Osteocyte (in vitro differentiated cells): ENCODE measurements at regions not wholly inside any gene's neighbourhood (a gene's known extent, or its start where the extent isn't known, plus 50 kb on each side); places are given as distances from the start of the nearest gene placed in this dataset.
A peak's percentile ranks its signal among the peaks of the same experiment; 100 is the strongest.

ENCODE experiments used
- DNase-seq: peaks from one replicate; pipeline ENCODE4 v3.0.0; 2021; ENCODE audit warnings: mixed read lengths; ENCODE audit not compliant: unreplicated experiment; ENCODE audit errors: extremely low spot score
- H3K27ac Mint-ChIP-seq: one replicate; pipeline ENCODE4 v1.8.0; 2021; ENCODE audit warnings: mild to moderate bottlenecking, mixed read lengths; ENCODE audit not compliant: unreplicated experiment
- H3K27me3 Mint-ChIP-seq: one replicate; pipeline ENCODE4 v1.8.0; 2021; ENCODE audit warnings: mixed read lengths; ENCODE audit not compliant: unreplicated experiment
- H3K36me3 Mint-ChIP-seq: one replicate; pipeline ENCODE4 v1.8.0; 2021; ENCODE audit warnings: mixed read lengths; ENCODE audit not compliant: unreplicated experiment
- H3K4me1 Mint-ChIP-seq: one replicate; pipeline ENCODE4 v1.8.0; 2021; ENCODE audit warnings: mixed read lengths; ENCODE audit not compliant: unreplicated experiment
- H3K4me3 Mint-ChIP-seq: one replicate; pipeline ENCODE4 v1.8.0; 2021; ENCODE audit warnings: mild to moderate bottlenecking, moderate library complexity, mixed read lengths; ENCODE audit not compliant: unreplicated experiment
- H3K9me3 Mint-ChIP-seq: one replicate; pipeline ENCODE4 v1.8.0; 2021; ENCODE audit warnings: mixed read lengths; ENCODE audit not compliant: unreplicated experiment
- CTCF ChIP-seq: fragments of 200-600 bp; sonication (generic); IDR thresholded peaks from 2 replicates; pipeline ENCODE4 v1.5.0; 2021; ENCODE audit warnings: antibody characterized with exemption, mild to moderate bottlenecking, moderate library complexity

DNA sequence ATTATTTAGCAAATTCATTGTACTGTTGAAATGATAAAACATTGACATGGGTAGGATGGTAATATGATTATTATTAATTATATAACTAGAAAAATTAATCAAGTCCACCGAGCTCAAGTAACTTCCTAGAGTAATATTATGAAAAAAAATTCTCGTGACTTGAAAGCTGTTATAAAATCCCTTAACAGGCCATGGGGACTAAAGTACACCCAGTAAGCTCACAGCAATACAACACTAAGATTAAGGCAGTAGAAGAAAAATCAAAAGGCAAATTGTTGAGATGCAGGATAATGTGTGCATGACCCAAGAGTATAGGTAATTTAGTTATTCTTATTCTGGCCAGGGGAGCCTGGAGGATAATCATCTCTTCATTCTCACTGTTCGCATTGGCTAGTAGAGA lies 162.6 kb upstream of the LRIG3 start:
- Mint-ChIP-seq H3K9me3 (no peaks in the 10 kb centered on the region), H3K36me3 (no peaks in the 10 kb centered on the region), H3K4me3 (no peak overlapping the region), H3K27ac (no peak overlapping the region), H3K27me3 (no peaks in the 10 kb centered on the region), H3K4me1 (peaks cover 64% of the 10 kb centered on the region)
- TF ChIP-seq CTCF = no peak
- DNase-seq = no peak

DNA sequence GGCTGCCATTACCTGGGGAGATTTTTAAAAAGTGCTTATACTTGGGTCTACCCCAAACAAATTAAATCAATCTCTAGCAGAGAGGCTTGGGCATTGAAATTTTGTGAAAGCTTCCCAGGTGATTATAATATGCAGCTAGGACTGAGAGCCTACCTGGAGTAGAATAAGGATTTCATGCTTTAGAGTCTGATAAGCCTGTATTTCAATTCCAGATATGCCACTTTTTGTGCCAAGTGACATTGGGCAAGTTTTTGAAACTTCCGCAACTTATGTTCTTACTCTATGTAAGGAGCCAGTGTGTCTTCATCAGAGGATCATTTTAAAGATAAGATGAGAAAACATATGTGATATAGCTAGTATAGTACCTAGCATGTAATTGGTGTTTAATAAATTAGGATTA lies 159.8 kb upstream of the LRIG3 start:
- Mint-ChIP-seq H3K4me3 (no peak overlapping the region), H3K9me3 (no peaks in the 10 kb centered on the region), H3K27me3 (no peaks in the 10 kb centered on the region), H3K27ac (no peak overlapping the region), H3K36me3 (no peaks in the 10 kb centered on the region), H3K4me1 (peaks cover 56% of the 10 kb centered on the region)
- TF ChIP-seq CTCF = no peak
- DNase-seq = no peak

GRCh38 chr12:59079472-59079871 lies 159.2 kb upstream of the LRIG3 start:
- Mint-ChIP-seq H3K27ac (peak overlapping the region; percentile 69), H3K27me3 (no peaks in the 10 kb centered on the region), H3K9me3 (no peaks in the 10 kb centered on the region), H3K4me1 (peaks cover 50% of the 10 kb centered on the region), H3K36me3 (no peaks in the 10 kb centered on the region), H3K4me3 (no peak overlapping the region)
- TF ChIP-seq CTCF = no peak
- DNase-seq = no peak

DNA sequence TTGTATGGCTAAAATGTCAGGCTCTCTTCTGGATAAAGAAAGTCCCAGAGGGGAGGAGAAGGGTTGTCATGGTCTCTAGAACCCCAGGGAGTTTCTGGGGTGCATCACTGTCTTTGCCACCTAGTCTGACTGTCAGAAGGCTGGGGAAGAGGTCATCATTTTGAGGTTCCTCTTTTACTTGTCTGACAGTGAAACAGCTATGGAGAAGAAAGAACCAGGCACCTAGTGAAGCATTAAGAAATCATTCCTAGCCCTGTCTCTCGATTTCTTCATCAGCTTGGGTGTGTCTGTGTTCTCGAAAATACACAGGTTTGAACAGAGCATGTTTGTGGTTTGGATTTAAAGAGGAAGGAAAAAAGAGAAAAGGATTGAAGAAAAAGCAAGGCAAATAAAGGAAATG lies 158.7 kb upstream of the LRIG3 start:
- H3K9me3 Mint-ChIP-seq = no peaks in the 10 kb centered on the region
- H3K4me3 Mint-ChIP-seq = no peak overlapping the region
- no peaks in the 10 kb centered on the region for H3K36me3 Mint-ChIP-seq
- peaks cover 45% of the 10 kb centered on the region for H3K4me1 Mint-ChIP-seq
- no peaks in the 10 kb centered on the region for H3K27me3 Mint-ChIP-seq
- H3K27ac Mint-ChIP-seq = peak overlapping the region; percentile 69
- no peak for TF ChIP-seq CTCF
- no peak for DNase-seq

- no peak overlapping the region for H3K27ac Mint-ChIP-seq
- H3K4me1 Mint-ChIP-seq = peaks cover 40% of the 10 kb centered on the region
Measured at GRCh38 chr12:59077575-59078426, 157.5 kb upstream of the LRIG3 start.

More at GRCh38 chr12:59077575-59078426, 157.5 kb upstream of the LRIG3 start:
- no peaks in the 10 kb centered on the region for H3K36me3 Mint-ChIP-seq
- no peak overlapping the region for H3K4me3 Mint-ChIP-seq
- H3K9me3 Mint-ChIP-seq = no peaks in the 10 kb centered on the region
- DNase-seq = no peak
- H3K27me3 Mint-ChIP-seq = no peaks in the 10 kb centered on the region
- no peak for TF ChIP-seq CTCF
